WERI-Rb-1 (cell line): ENCODE measurements at regions not wholly inside any gene's neighbourhood (a gene's known extent, or its start where the extent isn't known, plus 50 kb on each side); places are given as distances from the start of the nearest gene placed in this dataset.

Experiments used
- DNase-seq: peaks from one replicate; pipeline ENCODE4 v3.0.0-alpha.2; 2020
- H3K27ac ChIP-seq: fragments of 250-450 bp; sonication (Bioruptor Pico); 2 replicates; pipeline ENCODE4 v1.5.1; 2020; ENCODE audit warnings: mild to moderate bottlenecking, moderate library complexity
- H3K27me3 ChIP-seq: fragments of 250-450 bp; sonication (Bioruptor Pico); 2 replicates; pipeline ENCODE4 v1.5.1; 2021; ENCODE audit warnings: mild to moderate bottlenecking, low read depth, moderate library complexity; ENCODE audit not compliant: insufficient read depth, severe bottlenecking
- H3K36me3 ChIP-seq: fragments of 250-450 bp; sonication (Bioruptor Pico); 2 replicates; pipeline ENCODE4 v1.5.1; 2020; ENCODE audit warnings: mild to moderate bottlenecking, moderate library complexity
- H3K4me3 ChIP-seq: 2 replicates; pipeline ENCODE4 v1.5.1; 2011; ENCODE audit warnings: low read depth, mild to moderate bottlenecking, control low read depth, low read length
- H3K9me3 ChIP-seq: fragments of 250-450 bp; sonication (Bioruptor Pico); 2 replicates; pipeline ENCODE4 v1.5.1; 2021; ENCODE audit warnings: mild to moderate bottlenecking, moderate library complexity; ENCODE audit not compliant: severe bottlenecking
- CTCF ChIP-seq: IDR thresholded peaks from 2 replicates; pipeline ENCODE4 v1.5.1; 2011; ENCODE audit warnings: low read depth, mild to moderate bottlenecking, control low read depth, inconsistent platforms, low read length

DNA sequence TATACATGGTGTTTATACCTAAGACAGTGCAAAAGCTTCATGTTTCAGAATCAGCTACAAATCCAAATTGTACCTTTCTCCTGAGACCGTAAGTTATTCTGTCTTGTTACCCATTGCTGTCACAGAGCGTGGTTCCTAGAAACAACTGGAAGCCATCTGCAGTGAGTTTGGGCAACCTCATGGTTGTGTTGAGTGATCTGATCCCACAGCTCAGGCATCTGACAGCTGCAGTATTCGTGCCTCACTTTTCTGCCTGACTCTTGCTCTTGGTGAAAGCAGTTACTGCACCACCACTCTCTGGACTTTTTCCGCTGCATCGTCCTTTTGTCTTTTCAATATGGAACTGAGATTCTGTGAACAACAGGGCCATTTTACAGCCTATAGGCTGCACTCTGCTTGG, 752.6 kb downstream of the MAFB start:
- DNase-seq: no peak
- H3K27me3 ChIP-seq: peaks cover 37% of the 10 kb centered on the region
- no peak overlapping the region for H3K27ac ChIP-seq
- no peaks in the 10 kb centered on the region for H3K36me3 ChIP-seq
- TF ChIP-seq CTCF: no peak
- no peak overlapping the region for H3K4me3 ChIP-seq
- H3K9me3 ChIP-seq: no peaks in the 10 kb centered on the region

GRCh38 chr20:39935901-39936300, 753.1 kb downstream of the MAFB start:
- no peaks in the 10 kb centered on the region for H3K36me3 ChIP-seq
- TF ChIP-seq CTCF: no peak
- H3K27ac ChIP-seq: no peak overlapping the region
- no peak overlapping the region for H3K4me3 ChIP-seq
- DNase-seq: no peak
- H3K27me3 ChIP-seq: peaks cover 36% of the 10 kb centered on the region
- H3K9me3 ChIP-seq: no peaks in the 10 kb centered on the region

DNA sequence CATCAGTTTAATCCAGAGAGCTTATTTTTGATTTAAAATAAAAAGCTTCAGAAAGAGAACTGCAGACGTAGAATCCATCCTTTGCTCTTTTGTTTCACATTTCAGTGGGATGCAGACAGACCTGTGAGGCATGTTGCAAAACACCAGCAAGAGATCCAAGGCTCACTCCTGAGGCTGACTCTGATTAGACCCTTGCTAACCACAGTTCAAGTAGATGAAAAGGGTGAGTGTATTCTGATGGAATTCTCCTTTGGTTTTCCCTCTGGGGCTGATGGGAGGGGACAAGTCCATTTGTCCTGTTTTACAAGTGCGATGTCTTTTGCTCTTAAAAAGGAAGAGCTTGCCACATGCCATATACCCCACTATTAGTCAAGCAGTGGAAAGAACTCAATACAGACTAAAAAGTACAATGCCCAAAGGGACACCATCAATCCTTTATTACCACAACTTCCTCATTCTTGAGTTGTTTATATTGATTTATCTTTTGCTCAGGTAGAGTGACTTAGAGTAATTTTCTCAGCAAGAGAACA, 772.7 kb downstream of the MAFB start:
- DNase-seq: no peak
- Histone ChIP-seq H3K4me3 (no peak overlapping the region), H3K27ac (no peak overlapping the region), H3K27me3 (peaks cover 35% of the 10 kb centered on the region), H3K36me3 (no peaks in the 10 kb centered on the region), H3K9me3 (no peaks in the 10 kb centered on the region)
- TF ChIP-seq CTCF: no peak

GRCh38 chr20:39913274-39913673, 775.8 kb downstream of the MAFB start:
- no peak for TF ChIP-seq CTCF
- Histone ChIP-seq H3K9me3 (no peaks in the 10 kb centered on the region), H3K4me3 (no peak overlapping the region), H3K27ac (no peak overlapping the region), H3K36me3 (no peaks in the 10 kb centered on the region), H3K27me3 (peaks cover 51% of the 10 kb centered on the region)
- no peak for DNase-seq

- Histone ChIP-seq H3K4me3 (no peak overlapping the region), H3K27ac (no peak overlapping the region), H3K9me3 (no peaks in the 10 kb centered on the region), H3K27me3 (peaks cover 42% of the 10 kb centered on the region), H3K36me3 (no peaks in the 10 kb centered on the region)
- no peak for TF ChIP-seq CTCF
- DNase-seq: no peak
These were observed 777.5 kb downstream of the MAFB start for GRCh38 chr20:39911497-39911896.

- Histone ChIP-seq H3K4me3 (no peak overlapping the region), H3K36me3 (no peaks in the 10 kb centered on the region), H3K27me3 (peaks cover 37% of the 10 kb centered on the region), H3K9me3 (no peaks in the 10 kb centered on the region), H3K27ac (no peak overlapping the region)
- no peak for TF ChIP-seq CTCF
- DNase-seq: no peak
These were observed 778.5 kb downstream of the MAFB start for GRCh38 chr20:39910536-39910935.
